Stimulated activated CD4-positive, alpha-beta T cell treated with anti-CD3 and anti-CD28 coated beads, Interleukin-4, amount 100 ng/mL, for 48 hours (primary cell): ENCODE measurements at regions not wholly inside any gene's neighbourhood (a gene's known extent, or its start where the extent isn't known, plus 50 kb on each side); places are given as distances from the start of the nearest gene placed in this dataset.

Experiments
- DNase-seq, 2 donors: peaks; one replicate each; pipeline ENCODE4 v3.0.0-alpha.2; 2020; ENCODE audit warnings: low read depth in 2 of 2

GRCh38 chr16:86089334-86089900, 190.5 kb downstream of the IRF8 start:
- DNase-seq, result no peak

- DNase-seq, result no peak
These were observed 191.0 kb downstream of the IRF8 start for GRCh38 chr16:86089991-86090390.

- no peak for DNase-seq
These were observed 191.7 kb downstream of the IRF8 start for GRCh38 chr16:86090461-86091170.

GRCh38 chr16:86091976-86092375, 193.0 kb downstream of the IRF8 start:
- DNase-seq, result no peak

- no peak for DNase-seq
These were observed 193.9 kb downstream of the IRF8 start for GRCh38 chr16:86092586-86093480.

- no peak for DNase-seq
These were observed 195.1 kb downstream of the IRF8 start for GRCh38 chr16:86093801-86094750.

GRCh38 chr16:86095131-86095752, 196.3 kb downstream of the IRF8 start:
- DNase-seq, result no peak

GRCh38 chr16:86095906-86096485, 197.0 kb downstream of the IRF8 start:
- no peak for DNase-seq

GRCh38 chr16:86096850-86097249, 197.9 kb downstream of the IRF8 start:
- no peak for DNase-seq

- DNase-seq, result no peak
These were observed 200.4 kb downstream of the IRF8 start for GRCh38 chr16:86099326-86099725.

- DNase-seq, result no peak
These were observed 201.5 kb downstream of the IRF8 start for GRCh38 chr16:86100205-86101136.

- no peak for DNase-seq
These were observed 202.4 kb downstream of the IRF8 start for GRCh38 chr16:86101137-86101896.

GRCh38 chr16:86101897-86102157, 202.9 kb downstream of the IRF8 start:
- no peak for DNase-seq

- no peak for DNase-seq
These were observed 204.4 kb downstream of the IRF8 start for GRCh38 chr16:86103320-86103719.

GRCh38 chr16:86104537-86105048, 205.6 kb downstream of the IRF8 start:
- DNase-seq, result no peak

GRCh38 chr16:86107215-86107825, 208.4 kb downstream of the IRF8 start:
- no peak for DNase-seq

GRCh38 chr16:86108062-86108461, 209.1 kb downstream of the IRF8 start:
- no peak for DNase-seq

- DNase-seq, result no peak
These were observed 211.2 kb downstream of the IRF8 start for GRCh38 chr16:86110134-86110533.
